ENCODE measurements at regions not wholly inside any gene's neighbourhood (a gene's known extent, or its start where the extent isn't known, plus 50 kb on each side); places are given as distances from the start of the nearest gene placed in this dataset.

GRCh38 chr18:25787276-25787675 is 303.1 kb downstream of the SS18 start:
- CTCF ChIA-PET = no interaction called here
- no peak overlapping the region for H3K27ac ChIP-seq (ENCODE audit: low read depth, low read length)
- TF ChIP-seq POLR2A (IDR thresholded peaks at IDR 0.05; ENCODE audit: borderline replicate concordance, extremely low read depth, insufficient read depth, insufficient read length) (no peak), MAX (IDR thresholded peaks at IDR 0.05) (no peak), TCF7L2 (IDR thresholded peaks at IDR 0.05; ENCODE audit: borderline replicate concordance, extremely low read depth, insufficient read depth, insufficient read length) (no peak)
- POLR2A ChIA-PET = no interaction called here
- no peak overlapping the region for H2AFZ ChIP-seq (ENCODE audit: low read depth, low read length, poor library complexity, severe bottlenecking)
- H4K20me1 ChIP-seq (ENCODE audit: insufficient read depth) = no peaks in the 10 kb centered on the region
- RAD21 ChIA-PET (ENCODE audit: low non-redundant PET in 1 of 2, low total read pairs in 2 of 2, uncharacterized antibody in 2 of 2, unreplicated experiment in 2 of 2) = no interaction called here
- no peaks in the 10 kb centered on the region for H3K36me3 ChIP-seq (ENCODE audit: control insufficient read depth in 1 of 2, insufficient read depth in 2 of 2, low read length in 2 of 2)
- no peak overlapping the region for H3K9ac ChIP-seq (ENCODE audit: low read length)
- no peak overlapping the region for H3K4me2 ChIP-seq (ENCODE audit: low read length)
- no peaks in the 10 kb centered on the region for H3K9me3 ChIP-seq (ENCODE audit: control insufficient read depth in 1 of 2, insufficient read depth in 1 of 2, low read depth in 1 of 2, low read length in 2 of 2)
- no peak for ATAC-seq
- no peaks in the 10 kb centered on the region for H3K27me3 ChIP-seq (ENCODE audit: insufficient read depth, low read length)
- DNase-seq (ENCODE audit: low read depth, low spot score) = no peak
- no peaks in the 10 kb centered on the region for H3K79me2 ChIP-seq (ENCODE audit: insufficient read depth, low read length)
- no peak overlapping the region for H3K4me3 ChIP-seq (replicated peaks in 1 of 2; ENCODE audit: low read depth in 1 of 2, low read length in 2 of 2)
- BruUV-seq (replicated peaks) = no TSS peak
- no peaks in the 10 kb centered on the region for H3K9me2 ChIP-seq (ENCODE audit: insufficient read depth)
- H3K4me1 ChIP-seq (ENCODE audit: control insufficient read depth in 1 of 2, insufficient read depth in 2 of 2, low read length in 2 of 2) = no peaks in the 10 kb centered on the region
- intact Hi-C loops (cut with micrococcal nuclease) = no loop called here

GRCh38 chr18:25786758-25787157 is 303.7 kb downstream of the SS18 start:
- Histone ChIP-seq H2AFZ (ENCODE audit: low read depth, low read length, poor library complexity, severe bottlenecking) (no peak overlapping the region), H3K4me1 (ENCODE audit: control insufficient read depth in 1 of 2, insufficient read depth in 2 of 2, low read length in 2 of 2) (no peaks in the 10 kb centered on the region), H3K27ac (ENCODE audit: low read depth, low read length) (no peak overlapping the region), H3K9ac (ENCODE audit: low read length) (no peak overlapping the region), H3K4me3 (replicated peaks in 1 of 2; ENCODE audit: low read depth in 1 of 2, low read length in 2 of 2) (no peak overlapping the region), H3K9me3 (ENCODE audit: control insufficient read depth in 1 of 2, insufficient read depth in 1 of 2, low read depth in 1 of 2, low read length in 2 of 2) (no peaks in the 10 kb centered on the region), H3K27me3 (ENCODE audit: insufficient read depth, low read length) (no peaks in the 10 kb centered on the region), H3K9me2 (ENCODE audit: insufficient read depth) (no peaks in the 10 kb centered on the region), H4K20me1 (ENCODE audit: insufficient read depth) (no peaks in the 10 kb centered on the region), H3K36me3 (ENCODE audit: control insufficient read depth in 1 of 2, insufficient read depth in 2 of 2, low read length in 2 of 2) (no peaks in the 10 kb centered on the region), H3K79me2 (ENCODE audit: insufficient read depth, low read length) (no peaks in the 10 kb centered on the region), H3K4me2 (ENCODE audit: low read length) (no peak overlapping the region)
- no peak for DNase-seq (ENCODE audit: low read depth, low spot score)
- RAD21 ChIA-PET (ENCODE audit: low non-redundant PET in 1 of 2, low total read pairs in 2 of 2, uncharacterized antibody in 2 of 2, unreplicated experiment in 2 of 2) = no interaction called here
- POLR2A ChIA-PET = no interaction called here
- intact Hi-C loops (cut with micrococcal nuclease) = no loop called here
- ATAC-seq = no peak
- TF ChIP-seq SRF (IDR thresholded peaks at IDR 0.05; ENCODE audit: low read depth) = no peak
- no peak for TF ChIP-seq EGR1 (IDR thresholded peaks at IDR 0.05; ENCODE audit: low read depth)
- TF ChIP-seq EZH2phosphoT487 (IDR thresholded peaks at IDR 0.05; ENCODE audit: borderline replicate concordance) = no peak
- no peak for TF ChIP-seq JUND (IDR thresholded peaks at IDR 0.05)
- no peak for TF ChIP-seq TCF7L2 (IDR thresholded peaks at IDR 0.05; ENCODE audit: borderline replicate concordance, extremely low read depth, insufficient read depth, insufficient read length)
- TF ChIP-seq SIN3A (IDR thresholded peaks at IDR 0.05; ENCODE audit: low read depth) = no peak
- TF ChIP-seq SP1 (IDR thresholded peaks at IDR 0.05; ENCODE audit: low read depth) = no peak
- no peak for TF ChIP-seq POLR2AphosphoS5 (IDR thresholded peaks at IDR 0.05; ENCODE audit: low read depth, low read length)
- TF ChIP-seq CBX3 (IDR thresholded peaks at IDR 0.05; ENCODE audit: low read depth) = no peak
- no peak for TF ChIP-seq ATF3 (IDR thresholded peaks at IDR 0.05)
- no peak for TF ChIP-seq EZH2 (IDR thresholded peaks at IDR 0.05)
- TF ChIP-seq CTCF (IDR thresholded peaks at IDR 0.05 in 2 of 3, conservative IDR thresholded peaks at IDR 0.05 in 1 of 3; ENCODE audit: borderline replicate concordance in 1 of 3, insufficient read depth in 1 of 3, low read depth in 2 of 3, low read length in 2 of 3) = no peak
- no peak for TF ChIP-seq YY1 (IDR thresholded peaks at IDR 0.05; ENCODE audit: extremely low read depth, insufficient replicate concordance, low read depth, low read length)
- no peak for TF ChIP-seq POLR2A (IDR thresholded peaks at IDR 0.05; ENCODE audit: borderline replicate concordance, extremely low read depth, insufficient read depth, insufficient read length)
- TF ChIP-seq FOSL1 (IDR thresholded peaks at IDR 0.05; ENCODE audit: low read depth) = no peak
- no peak for TF ChIP-seq ELF1 (IDR thresholded peaks at IDR 0.05; ENCODE audit: borderline replicate concordance, low read depth)
- no peak for TF ChIP-seq ZNF274 (IDR thresholded peaks at IDR 0.05; ENCODE audit: low read depth, low read length)
- no peak for TF ChIP-seq ZFX (IDR thresholded peaks at IDR 0.05)
- BruUV-seq (replicated peaks) = no TSS peak
- CTCF ChIA-PET = no interaction called here

Measured in HCT116 (cell line).